WI38 (cell line): ENCODE measurements at regions not wholly inside any gene's neighbourhood (a gene's known extent, or its start where the extent isn't known, plus 50 kb on each side); places are given as distances from the start of the nearest gene placed in this dataset.

Source experiments
- H3K4me3 ChIP-seq: 2 replicates; pipeline ENCODE4 v1.5.1; 2011; ENCODE audit warnings: low read depth, mild to moderate bottlenecking, control low read depth, low read length
- CTCF ChIP-seq: IDR thresholded peaks from 2 replicates; pipeline ENCODE4 v1.5.1; 2012; ENCODE audit warnings: low read depth, mild to moderate bottlenecking, control low read depth, low read length

DNA sequence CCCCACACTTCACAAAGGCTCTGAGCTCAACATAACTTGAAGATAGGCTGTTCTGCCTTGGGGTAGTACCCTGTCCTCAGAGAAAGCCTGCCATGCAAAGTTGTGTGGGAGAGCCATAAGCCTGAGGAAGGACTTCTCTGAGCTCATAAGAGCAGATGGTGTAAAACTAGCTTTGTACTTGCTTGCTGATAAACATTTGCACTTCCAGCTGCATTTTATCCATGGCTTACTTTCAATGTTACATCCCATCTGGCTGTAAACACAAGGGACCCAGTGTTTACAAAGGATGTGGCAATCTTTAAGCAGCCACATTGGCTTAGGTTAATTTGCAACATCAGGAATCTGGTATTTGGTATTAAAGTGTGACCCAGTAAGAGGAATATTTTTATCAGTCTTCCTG, 258.1 kb downstream of the IPO8 start:
- no peak for TF ChIP-seq CTCF
- H3K4me3 ChIP-seq: no peak overlapping the region

GRCh38 chr12:30437044-30437443, 258.6 kb downstream of the IPO8 start:
- TF ChIP-seq CTCF: no peak
- H3K4me3 ChIP-seq: no peak overlapping the region

DNA sequence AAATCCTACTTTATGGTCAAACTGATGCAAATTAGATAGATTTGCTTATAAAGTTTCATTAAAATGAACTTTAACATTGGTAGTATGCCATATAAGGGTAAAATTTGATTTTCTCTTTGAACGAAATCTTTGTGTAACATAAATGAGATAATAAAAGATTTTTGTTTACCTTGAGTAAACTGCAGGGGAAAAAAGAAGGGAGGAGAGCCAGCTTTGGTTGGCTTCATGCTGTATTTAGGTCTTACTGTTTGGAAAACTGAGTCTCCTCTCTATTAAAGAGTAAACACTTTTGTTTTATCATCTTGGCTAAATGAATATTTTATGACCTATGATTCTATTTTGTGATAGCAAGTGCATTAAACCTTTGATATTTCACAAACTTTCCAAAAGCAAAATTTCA, 267.6 kb downstream of the IPO8 start:
- H3K4me3 ChIP-seq: no peak overlapping the region
- TF ChIP-seq CTCF: no peak

DNA sequence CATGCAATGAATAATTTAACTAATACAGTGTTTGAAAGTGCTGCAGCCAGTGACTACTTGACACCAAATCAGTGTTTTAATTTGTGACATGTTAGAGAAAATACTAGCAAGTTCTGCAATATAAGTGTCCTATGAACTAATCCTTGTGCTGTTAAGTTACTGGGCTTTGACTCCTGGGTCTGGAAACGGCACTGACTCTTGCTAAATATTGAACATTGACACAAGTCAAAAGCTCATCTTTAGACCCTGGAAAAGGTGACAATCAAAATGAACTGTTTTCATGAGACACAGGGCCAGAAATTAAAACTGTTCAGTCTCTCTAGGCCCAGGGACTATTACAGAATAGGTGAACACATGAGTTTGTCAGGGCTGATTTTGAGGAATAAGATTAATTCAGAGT, 268.1 kb downstream of the IPO8 start:
- no peak for TF ChIP-seq CTCF
- no peak overlapping the region for H3K4me3 ChIP-seq

- TF ChIP-seq CTCF: no peak
- H3K4me3 ChIP-seq: no peak overlapping the region
Observed at GRCh38 chr12:30425445-30425844, 270.2 kb downstream of the IPO8 start.

DNA sequence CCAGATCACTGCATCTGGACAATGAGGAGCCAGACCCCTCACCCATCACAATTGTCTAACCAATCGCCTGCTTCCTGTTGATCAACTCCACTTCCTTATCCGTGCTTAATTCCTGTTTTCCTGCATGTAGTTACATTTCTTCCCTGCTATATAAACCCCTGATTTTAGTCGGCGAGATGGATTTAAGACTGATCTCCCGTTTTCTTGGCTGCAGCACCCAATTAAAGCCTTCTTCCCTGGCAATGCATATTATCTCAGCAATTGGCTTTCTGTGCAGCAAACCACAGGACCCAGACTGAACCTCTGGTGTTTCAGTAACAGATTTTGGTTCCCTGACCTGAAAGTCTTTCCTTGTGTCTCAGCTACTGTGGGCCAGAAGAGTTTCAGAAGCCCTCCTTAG, 272.3 kb downstream of the IPO8 start:
- no peak overlapping the region for H3K4me3 ChIP-seq

GRCh38 chr12:30422844-30423243, 272.8 kb downstream of the IPO8 start:
- no peak for TF ChIP-seq CTCF

More for the DNA sequence above, 272.3 kb downstream of the IPO8 start:
- TF ChIP-seq CTCF: no peak

More at GRCh38 chr12:30422844-30423243, 272.8 kb downstream of the IPO8 start:
- H3K4me3 ChIP-seq: no peak overlapping the region
